ENCODE measurements at regions not wholly inside any gene's neighbourhood (a gene's known extent, or its start where the extent isn't known, plus 50 kb on each side); places are given as distances from the start of the nearest gene placed in this dataset.

- no peak overlapping the region for H3K27ac ChIP-seq
- H3K4me3 ChIP-seq (ENCODE audit: low read depth in 1 of 2, low read length in 1 of 2) = no peak overlapping the region
- H3K36me3 ChIP-seq = no peaks in the 10 kb centered on the region
- no peak for TF ChIP-seq CTCF (IDR thresholded peaks at IDR 0.05)
- H3K27me3 ChIP-seq = no peaks in the 10 kb centered on the region
- no peaks in the 10 kb centered on the region for H3K9me3 ChIP-seq
- H3K4me1 ChIP-seq (ENCODE audit: control insufficient read depth in 1 of 2, insufficient read depth in 1 of 2, low read depth in 1 of 2, low read length in 1 of 2) = no peaks in the 10 kb centered on the region
These were observed 238.5 kb upstream of the EPHA4 start for GRCh38 chr2:221810650-221811049.

GRCh38 chr2:221810245-221810644 is 238.1 kb upstream of the EPHA4 start:
- Histone ChIP-seq H3K27ac (no peak overlapping the region), H3K4me3 (ENCODE audit: low read depth in 1 of 2, low read length in 1 of 2) (no peak overlapping the region), H3K4me1 (ENCODE audit: control insufficient read depth in 1 of 2, insufficient read depth in 1 of 2, low read depth in 1 of 2, low read length in 1 of 2) (no peaks in the 10 kb centered on the region), H3K27me3 (no peaks in the 10 kb centered on the region), H3K9me3 (no peaks in the 10 kb centered on the region), H3K36me3 (no peaks in the 10 kb centered on the region)
- no peak for TF ChIP-seq CTCF (IDR thresholded peaks at IDR 0.05)

GRCh38 chr2:221808488-221808887 is 236.4 kb upstream of the EPHA4 start:
- no peak overlapping the region for H3K4me3 ChIP-seq (ENCODE audit: low read depth in 1 of 2, low read length in 1 of 2)
- H3K36me3 ChIP-seq = no peaks in the 10 kb centered on the region
- no peak overlapping the region for H3K27ac ChIP-seq
- no peaks in the 10 kb centered on the region for H3K9me3 ChIP-seq
- no peaks in the 10 kb centered on the region for H3K4me1 ChIP-seq (ENCODE audit: control insufficient read depth in 1 of 2, insufficient read depth in 1 of 2, low read depth in 1 of 2, low read length in 1 of 2)
- TF ChIP-seq CTCF (IDR thresholded peaks at IDR 0.05) = no peak
- no peaks in the 10 kb centered on the region for H3K27me3 ChIP-seq

- no peaks in the 10 kb centered on the region for H3K36me3 ChIP-seq
- no peaks in the 10 kb centered on the region for H3K27me3 ChIP-seq
- no peak overlapping the region for H3K4me3 ChIP-seq (ENCODE audit: low read depth in 1 of 2, low read length in 1 of 2)
- H3K9me3 ChIP-seq = no peaks in the 10 kb centered on the region
- no peaks in the 10 kb centered on the region for H3K4me1 ChIP-seq (ENCODE audit: control insufficient read depth in 1 of 2, insufficient read depth in 1 of 2, low read depth in 1 of 2, low read length in 1 of 2)
- TF ChIP-seq CTCF (IDR thresholded peaks at IDR 0.05) = no peak
- no peak overlapping the region for H3K27ac ChIP-seq
These were observed 235.6 kb upstream of the EPHA4 start for GRCh38 chr2:221807706-221808105.

GRCh38 chr2:221802089-221802488 is 230.0 kb upstream of the EPHA4 start:
- TF ChIP-seq CTCF (IDR thresholded peaks at IDR 0.05) = no peak
- H3K9me3 ChIP-seq = no peaks in the 10 kb centered on the region
- no peaks in the 10 kb centered on the region for H3K27me3 ChIP-seq
- H3K36me3 ChIP-seq = no peaks in the 10 kb centered on the region
- H3K4me3 ChIP-seq (ENCODE audit: low read depth in 1 of 2, low read length in 1 of 2) = no peak overlapping the region
- no peaks in the 10 kb centered on the region for H3K4me1 ChIP-seq (ENCODE audit: control insufficient read depth in 1 of 2, insufficient read depth in 1 of 2, low read depth in 1 of 2, low read length in 1 of 2)
- no peak overlapping the region for H3K27ac ChIP-seq

- no peaks in the 10 kb centered on the region for H3K27me3 ChIP-seq
- H3K4me1 ChIP-seq (ENCODE audit: control insufficient read depth in 1 of 2, insufficient read depth in 1 of 2, low read depth in 1 of 2, low read length in 1 of 2) = no peaks in the 10 kb centered on the region
- H3K9me3 ChIP-seq = no peaks in the 10 kb centered on the region
These were observed 220.9 kb upstream of the EPHA4 start for GRCh38 chr2:221792971-221793521.

More at GRCh38 chr2:221792971-221793521, 220.9 kb upstream of the EPHA4 start:
- TF ChIP-seq CTCF (IDR thresholded peaks at IDR 0.05) = no peak
- H3K36me3 ChIP-seq = no peaks in the 10 kb centered on the region
- no peak overlapping the region for H3K27ac ChIP-seq
- no peak overlapping the region for H3K4me3 ChIP-seq (ENCODE audit: low read depth in 1 of 2, low read length in 1 of 2)

Data from neutrophil (primary cell).